Pancreas (tissue), 10 donors: ENCODE measurements at regions not wholly inside any gene's neighbourhood (a gene's known extent, or its start where the extent isn't known, plus 50 kb on each side); places are given as distances from the start of the nearest gene placed in this dataset.

ENCODE experiments used
- ATAC-seq, 4 donors: fragments of 200-7000 bp; cut with Tn5 transposase; one replicate each; pipeline versions ENCODE4 v1.8.0 to v1.9.1; 2020; ENCODE audit warnings: mild to moderate bottlenecking in 4 of 4, moderate library complexity in 4 of 4
- DNase-seq, 6 donors: peaks; one replicate each; pipeline ENCODE4 v3.0.0-alpha.2; 2020
- FAIRE-seq: peaks from 2 replicates; lab custom pipeline; 2012; peaks lifted over from hg19 to GRCh38; lab: Jason Lieb, UNC
- H3K27ac ChIP-seq, 4 donors: fragments of 200-600 bp; sonication (generic); 1 replicate in 3 of 4; 2 replicates in 1 of 4; pipeline versions ENCODE4 v1.5.0 to v1.8.0; 2020
- H3K27me3 ChIP-seq, 4 donors: fragments of 200-600 bp; one replicate each; pipeline ENCODE4 v1.8.0; 2021
- H3K36me3 ChIP-seq, 3 donors: fragments of 200-600 bp; sonication (generic) in 1 of 3; one replicate each; pipeline versions ENCODE4 v1.5.0 to v1.8.0; 2020 to 2021
- H3K4me1 ChIP-seq, 3 donors: fragments of 200-600 bp; one replicate each; pipeline ENCODE4 v1.8.0; 2021
- H3K4me3 ChIP-seq, 4 donors: fragments of 200-600 bp; sonication (generic) in 2 of 4; one replicate each; pipeline versions ENCODE4 v1.5.0 to v1.8.0; 2020 to 2021
- H3K9me3 ChIP-seq, 4 donors: fragments of 200-600 bp; one replicate each; pipeline ENCODE4 v1.8.0; 2021
- CTCF ChIP-seq, 4 donors: fragments of 200-600 bp; sonication (generic) in 3 of 4; IDR thresholded peaks; one replicate each; pipeline versions ENCODE4 v1.5.0 to v1.8.0; 2021; ENCODE audit warnings: antibody characterized with exemption in 4 of 4
- WGBS, 2 donors: extraction: QIAGEN DNeasy Blood & Tissue Kit; methylation state at CpG; one replicate each; pipeline ENCODE4 v1.1.7; 2013; 5-methylcytosine and 5-hydroxymethylcytosine counted together
- intact Hi-C, 3 donors: fragments of 100-400 bp; cut with DNase I; formaldehyde crosslinking; loops; one replicate each; pipeline versions ENCODE4 v1.11.1 to v1.14.2; 2022
- donor health status: healthy with polysubstance abuse.
- donor health status: DM: no; HTN: no; CAD: no; lungs with moderate emphysema.
- donor health status: DM: no; HTN: no; CAD: no.
- donor health status: control.
- donor health status: control.
- donor health status: Bipolar disorder and iron deficiency.
- donor health status: DM: yes; HTN: yes; CAD: no.
- donor health status: DM: no; HTN: no; CAD: no.
- donor health status: DM: no; HTN: no; CAD: no.
- donor health status: DM: yes; HTN: yes; CAD: no.

DNA sequence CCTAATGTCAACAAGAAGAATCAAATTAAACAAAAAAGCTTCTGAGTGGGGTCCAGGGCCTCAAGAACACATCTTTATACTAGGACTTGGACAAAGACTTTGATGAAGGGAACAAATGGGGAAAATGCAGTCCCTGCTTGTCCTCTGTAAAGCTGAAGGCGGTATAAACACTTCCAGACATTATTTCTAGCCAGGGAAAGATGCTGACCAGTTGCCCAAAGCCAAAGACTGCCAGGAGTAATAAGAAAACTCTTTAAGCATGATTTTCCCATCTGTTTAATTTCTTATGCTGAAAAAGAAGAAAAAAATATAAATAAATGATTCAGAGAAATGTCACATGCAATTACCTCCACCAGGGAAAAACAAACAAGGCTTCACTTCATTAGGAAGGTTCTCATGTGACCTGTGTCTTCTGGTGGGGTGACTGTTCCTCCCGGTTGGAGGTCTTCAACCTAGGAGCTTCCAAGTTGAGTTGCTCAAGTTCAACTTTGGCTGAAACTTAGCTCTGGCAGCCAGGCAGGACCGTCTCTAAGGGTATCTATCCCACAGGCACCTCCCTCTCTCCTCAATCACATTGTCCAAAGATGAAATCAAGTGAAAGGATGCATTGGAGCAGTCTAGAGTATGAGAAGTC, 65.2 kb upstream of the KCNE2 start:
- intact Hi-C loops: no loop called here
- H3K36me3 ChIP-seq: no peaks in the 10 kb centered on the region
- 64 to 69% methylated on average over 3 of the region's 3 CpGs for WGBS, 2 donors
- ATAC-seq (no peak), DNase-seq (no peak), FAIRE-seq (no peak)
- H3K9me3 ChIP-seq: no peaks in the 10 kb centered on the region
- no peak for TF ChIP-seq CTCF (IDR thresholded peaks at IDR 0.05)
- H3K27ac ChIP-seq: no peak overlapping the region
- no peaks in the 10 kb centered on the region for H3K27me3 ChIP-seq
- no peak overlapping the region for H3K4me3 ChIP-seq
- no peaks in the 10 kb centered on the region for H3K4me1 ChIP-seq

DNA sequence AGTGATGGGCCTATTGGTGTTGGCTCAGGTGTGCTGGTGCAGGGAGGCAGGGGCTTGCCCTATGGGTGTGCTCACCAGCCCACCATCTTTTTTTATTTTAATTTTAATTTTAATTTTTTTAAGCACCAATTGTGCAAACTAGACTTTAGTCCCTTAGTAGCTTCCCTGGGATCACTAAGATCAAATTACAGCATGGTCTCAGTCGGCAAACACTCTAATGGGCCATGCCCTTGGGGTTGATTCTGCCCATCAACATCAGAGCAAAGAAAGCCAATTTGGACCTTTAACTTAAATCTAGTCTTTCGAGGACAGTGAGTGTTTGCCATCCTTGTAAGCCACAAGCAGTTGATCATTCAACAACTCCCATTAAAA, 64.7 kb upstream of the KCNE2 start:
- H3K27ac ChIP-seq: no peak overlapping the region
- DNase-seq (no peak), ATAC-seq (no peak), FAIRE-seq (no peak)
- H3K36me3 ChIP-seq: no peaks in the 10 kb centered on the region
- H3K4me1 ChIP-seq: no peaks in the 10 kb centered on the region
- TF ChIP-seq CTCF (IDR thresholded peaks at IDR 0.05): no peak
- H3K4me3 ChIP-seq: no peak overlapping the region
- 41 to 53% methylated on average over 2 of the region's 2 CpGs for WGBS, 2 donors
- no peaks in the 10 kb centered on the region for H3K9me3 ChIP-seq
- H3K27me3 ChIP-seq: no peaks in the 10 kb centered on the region
- intact Hi-C loops: no loop called here

GRCh38 chr21:34302521-34302920, 61.3 kb upstream of the KCNE2 start:
- ATAC-seq (no peak), DNase-seq (no peak), FAIRE-seq (no peak)
- Histone ChIP-seq H3K4me3 (no peak overlapping the region), H3K9me3 (no peaks in the 10 kb centered on the region), H3K4me1 (no peaks in the 10 kb centered on the region), H3K27me3 (no peaks in the 10 kb centered on the region), H3K36me3 (no peaks in the 10 kb centered on the region), H3K27ac (no peak overlapping the region)
- WGBS, 2 donors: 82 to 87% methylated on average over 6 of the region's 6 CpGs
- intact Hi-C loops: no loop called here
- no peak for TF ChIP-seq CTCF (IDR thresholded peaks at IDR 0.05)

- Histone ChIP-seq H3K4me1 (no peaks in the 10 kb centered on the region), H3K27ac (no peak overlapping the region), H3K36me3 (no peaks in the 10 kb centered on the region), H3K9me3 (no peaks in the 10 kb centered on the region), H3K27me3 (no peaks in the 10 kb centered on the region), H3K4me3 (no peak overlapping the region)
- 67 to 69% methylated on average over 14 of the region's 14 CpGs for WGBS, 2 donors
- no peak for TF ChIP-seq CTCF (IDR thresholded peaks at IDR 0.05)
- DNase-seq: no peak
- no peak for ATAC-seq
- intact Hi-C loops: no loop called here
- no peak for FAIRE-seq
Measured at GRCh38 chr21:34305605-34306604, 57.9 kb upstream of the KCNE2 start.
